IMR-90 (cell line): ENCODE measurements at regions not wholly inside any gene's neighbourhood (a gene's known extent, or its start where the extent isn't known, plus 50 kb on each side); places are given as distances from the start of the nearest gene placed in this dataset.

ENCODE experiments used
- ATAC-seq: fragments of 200-7000 bp; cut with Tn5 transposase; 2 replicates; pipeline ENCODE4 v1.9.1; 2020; ENCODE audit warnings: low read depth, mild to moderate bottlenecking, moderate library complexity
- BruUV-seq: library from RNA; stranded (reverse); fragments of 400-500 nt; replicated peaks from 2 replicates; lab custom pipeline; 2021; lab: Mats Ljungman, UMichigan
- CTCF ChIA-PET: fragments of 300-600 bp; formaldehyde crosslinking; extraction: SDS; loops from one replicate; lab custom pipeline; 2021; ENCODE audit warnings: antibody characterized with exemption; lab: Yijun Ruan, JAX
- POLR2A ChIA-PET: fragments of 300-600 bp; sonication (Branson Sonifier 250); formaldehyde crosslinking; loops from one replicate; lab custom pipeline; 2022; ENCODE audit warnings: antibody characterized with exemption; ENCODE audit not compliant: unreplicated experiment; lab: Charles Lee
- DNase-seq: peaks from one replicate; pipeline ENCODE4 v3.0.0; 2013
- H2AFZ ChIP-seq: replicated peaks from 2 replicates; pipeline ENCODE3; 2013; ENCODE audit warnings: low read length, mild to moderate bottlenecking; ENCODE audit not compliant: poor library complexity
- H2AK5ac ChIP-seq: 2 replicates; pipeline ENCODE4 v1.6.1; 2013; ENCODE audit warnings: low read depth, low read length, inconsistent platforms
- H2AK9ac ChIP-seq: replicated peaks from 2 replicates; pipeline ENCODE3; 2013; ENCODE audit warnings: mild to moderate bottlenecking, low read depth, low read length, moderate library complexity; ENCODE audit not compliant: poor library complexity
- H2BK120ac ChIP-seq: 2 replicates; pipeline ENCODE4 v1.6.1; 2013; ENCODE audit warnings: low read depth, low read length, inconsistent platforms
- H2BK15ac ChIP-seq: 3 replicates; pipeline ENCODE4 v1.6.1; 2013; ENCODE audit warnings: low read depth, low read length, inconsistent platforms
- H2BK20ac ChIP-seq: 2 replicates; pipeline ENCODE4 v1.6.1; 2013; ENCODE audit warnings: low read depth, mild to moderate bottlenecking, inconsistent platforms, low read length, moderate library complexity
- H2BK5ac ChIP-seq: 2 replicates; pipeline ENCODE4 v1.6.1; 2013; ENCODE audit warnings: mild to moderate bottlenecking, low read depth, low read length, inconsistent platforms; ENCODE audit not compliant: poor library complexity, severe bottlenecking
- H3K14ac ChIP-seq: replicated peaks from 2 replicates; pipeline ENCODE4 v1.6.1; 2013; ENCODE audit warnings: low read depth, low read length, inconsistent platforms
- H3K18ac ChIP-seq: 2 replicates; pipeline ENCODE4 v1.6.1; 2013; ENCODE audit warnings: low read depth, low read length, control low read depth
- H3K23ac ChIP-seq: 2 replicates; pipeline ENCODE4 v1.6.1; 2013; ENCODE audit warnings: low read depth, low read length, inconsistent platforms
- H3K27ac ChIP-seq: 2 replicates; pipeline ENCODE4 v1.5.1; 2013; ENCODE audit warnings: mild to moderate bottlenecking, control low read depth, low read length; ENCODE audit not compliant: insufficient read depth
- H3K27me3 ChIP-seq: 2 replicates; pipeline ENCODE4 v1.6.1; 2013; ENCODE audit warnings: low read length; ENCODE audit not compliant: control insufficient read depth, insufficient read depth
- H3K36me3 ChIP-seq: 2 replicates; pipeline ENCODE4 v1.6.1; 2013; ENCODE audit warnings: low read length, mixed read lengths; ENCODE audit not compliant: control insufficient read depth, insufficient read depth
- H3K4ac ChIP-seq: 2 replicates; pipeline ENCODE4 v1.6.1; 2013; ENCODE audit warnings: low read depth, low read length, inconsistent platforms
- H3K4me1 ChIP-seq: 2 replicates; pipeline ENCODE4 v1.6.1; 2013; ENCODE audit warnings: low read length, mixed read lengths; ENCODE audit not compliant: control insufficient read depth, insufficient read depth
- H3K4me2 ChIP-seq: 2 replicates; pipeline ENCODE4 v1.6.1; 2013; ENCODE audit warnings: low read depth, mild to moderate bottlenecking, control low read depth, low read length, moderate library complexity
- H3K4me3 ChIP-seq: 2 replicates; pipeline ENCODE4 v1.5.1; 2013; ENCODE audit warnings: low read depth, mild to moderate bottlenecking, control low read depth, low read length, moderate library complexity; ENCODE audit not compliant: insufficient read depth
- H3K56ac ChIP-seq: 2 replicates; pipeline ENCODE4 v1.6.1; 2013; ENCODE audit warnings: low read length, inconsistent platforms; ENCODE audit not compliant: insufficient read depth; ENCODE audit errors: extremely low read depth
- H3K79me1 ChIP-seq, 2 experiments: 2 replicates each; pipeline ENCODE4 v1.6.1; 2013; ENCODE audit warnings: low read length in 2 of 2, inconsistent platforms in 1 of 2, low read depth in 1 of 2
- H3K9ac ChIP-seq: 2 replicates; pipeline ENCODE4 v1.6.1; 2013; ENCODE audit warnings: low read depth, low read length, control low read depth
- H3K9me1 ChIP-seq: 2 replicates; pipeline ENCODE4 v1.6.1; 2013; ENCODE audit warnings: low read length, inconsistent platforms; ENCODE audit not compliant: insufficient read depth
- H3K9me3 ChIP-seq: 2 replicates; pipeline ENCODE4 v1.6.1; 2013; ENCODE audit warnings: low read length; ENCODE audit not compliant: control insufficient read depth, insufficient read depth
- H4K20me1 ChIP-seq: 2 replicates; pipeline ENCODE4 v1.6.1; 2013; ENCODE audit warnings: low read length, inconsistent platforms; ENCODE audit not compliant: insufficient read depth
- H4K5ac ChIP-seq: 2 replicates; pipeline ENCODE4 v1.6.1; 2013; ENCODE audit warnings: mild to moderate bottlenecking, low read depth, low read length, control low read depth
- H4K8ac ChIP-seq, 2 experiments: 2 replicates each; pipeline ENCODE4 v1.6.1; 2013; ENCODE audit warnings: low read depth in 2 of 2, low read length in 2 of 2, control low read depth in 1 of 2, inconsistent platforms in 1 of 2
- H4K91ac ChIP-seq: 2 replicates; pipeline ENCODE4 v1.6.1; 2013; ENCODE audit warnings: low read depth, low read length, inconsistent platforms; ENCODE audit not compliant: insufficient read depth
- CTCF ChIP-seq: conservative IDR thresholded peaks from 2 replicates; pipeline ENCODE4 v1.5.1; 2012; ENCODE audit warnings: mild to moderate bottlenecking, low read depth, low read length, improper control_type of control experiment
- FOS ChIP-seq: fragments of 150-350 bp; IDR thresholded peaks from 2 replicates; pipeline ENCODE4 v1.6.1; 2016; ENCODE audit warnings: low read depth, low read length
- MAFK ChIP-seq: IDR thresholded peaks from 2 replicates; pipeline ENCODE4 v1.6.1; 2012; ENCODE audit warnings: low read depth, low read length, improper control_type of control experiment
- NFE2L2 ChIP-seq: fragments of 150-350 bp; IDR thresholded peaks from 2 replicates; pipeline ENCODE4 v1.6.1; 2016; ENCODE audit warnings: low read depth, mild to moderate bottlenecking, low read length
- RAD21 ChIP-seq: IDR thresholded peaks from 2 replicates; pipeline ENCODE4 v1.6.1; 2012; ENCODE audit warnings: low read length, improper control_type of control experiment
- RCOR1 ChIP-seq: IDR thresholded peaks from 2 replicates; pipeline ENCODE4 v1.6.1; 2012; ENCODE audit warnings: mild to moderate bottlenecking, low read length, improper control_type of control experiment; ENCODE audit not compliant: insufficient replicate concordance
- SMC3 ChIP-seq: fragments of 150-350 bp; IDR thresholded peaks from 2 replicates; pipeline ENCODE4 v1.6.1; 2016; ENCODE audit warnings: low read depth, mild to moderate bottlenecking, antibody characterized with exemption, low read length, moderate library complexity
- WGBS, 2 experiments: methylation state at CpG; one replicate each; pipeline versions ENCODE4 v1.1.5 to v1.1.7; 2013; ENCODE audit warnings: missing lambda C conversion rate in 2 of 2; ENCODE audit not compliant: insufficient read length in 1 of 2; ENCODE audit errors: extremely low coverage in 2 of 2; 5-methylcytosine and 5-hydroxymethylcytosine counted together
- dilution Hi-C: fragments of 300-500 bp; cut with HindIII; formaldehyde crosslinking; loops from one replicate; pipeline ENCODE4 v1.14.3; 2018; ENCODE audit warnings: low sequenced_read_pairs; ENCODE audit not compliant: unreplicated experiment
- in situ Hi-C: fragments of 300-500 bp; cut with MboI; formaldehyde crosslinking; loops from 3 replicates; pipeline ENCODE4 v1.14.3; 2019; ENCODE audit warnings: low sequenced_read_pairs, inconsistent platforms, mixed read lengths
- intact Hi-C: fragments of 100-400 bp; cut with micrococcal nuclease; formaldehyde crosslinking; loops from 2 replicates; pipeline ENCODE4 v1.10.0; 2022
- TF ChIP-seq, protein P1 (sequence below): fragments of 150-350 bp; IDR thresholded peaks from 2 replicates; pipeline ENCODE4 v1.6.1; 2017; ENCODE audit warnings: mild to moderate bottlenecking, antibody characterized with exemption, low read length, low read depth

- no CpG with 5 or more reads among the region's 6 CpGs for WGBS, 2 experiments
- intact Hi-C loops = no loop called here
- no peak for ATAC-seq
Observed at GRCh38 chr6:30821862-30822784, 62.2 kb upstream of the DDR1 start.

More at GRCh38 chr6:30821862-30822784, 62.2 kb upstream of the DDR1 start:
- no peaks in the 10 kb centered on the region for H3K9me3 ChIP-seq
- H3K14ac ChIP-seq = peak overlapping the region; percentile 86
- H3K18ac ChIP-seq = peak overlapping the region; percentile 88; the same call in 1 of the 2 replicates
- H2BK5ac ChIP-seq = peak overlapping the region; percentile 75
- no peaks in the 10 kb centered on the region for H4K20me1 ChIP-seq
- H3K56ac ChIP-seq = 0 out of 2 replicates have a peak overlapping the region, but pooled peaks have one; percentile 9
- H2BK20ac ChIP-seq = peak overlapping the region; percentile 82
- peak overlapping the region; percentile 82 for H2BK120ac ChIP-seq
- no TSS peak for BruUV-seq
- peak overlapping the region; percentile 64 for H3K23ac ChIP-seq
- peaks cover 22% of the 10 kb centered on the region for H3K4me1 ChIP-seq
- H3K4me2 ChIP-seq = no peak overlapping the region
- H4K91ac ChIP-seq = peak overlapping the region; percentile 68
- ChIA-PET CTCF (interaction anchor here (0.6 to 1.9 kb wide), 17 partner anchors 10 to 258 kb away, joined by 3 to 10 read pairs (median 4); partner anchors contain the start of gene VARS2), POLR2A (interaction anchor here (1.7 kb wide), 1 partner anchor 78 kb away, joined by 7 read pairs; the partner anchor contains the start of gene IER3)
- H3K79me1 ChIP-seq = peaks cover 3 to 34% of the 10 kb centered on the region in 2 experiments; a peak in 3 of 4 replicates
- H2BK15ac ChIP-seq = peak overlapping the region; percentile 93
- H3K4me3 ChIP-seq = no peak overlapping the region
- peak overlapping the region; percentile 78 for H4K5ac ChIP-seq
- H2AK9ac ChIP-seq = no peak overlapping the region
- peak overlapping the region; percentile 85 for H3K4ac ChIP-seq
- peak overlapping the region; percentile 97 for H2AK5ac ChIP-seq
- no peaks in the 10 kb centered on the region for H3K36me3 ChIP-seq
- dilution Hi-C loops = no loop called here
- H3K9ac ChIP-seq = peak overlapping the region; percentile 5; the same call in 1 of the 2 replicates
- in situ Hi-C loops = loop anchor here (5.0 kb wide), 1 partner anchor 75 kb away; no protein-coding TSS in a partner anchor
- H2AFZ ChIP-seq = no peak overlapping the region
- DNase-seq = no peak
- no peak overlapping the region for H3K27ac ChIP-seq
- TF ChIP-seq SMC3 (peak; percentile 59), FOS (no peak), CTCF (peak; percentile 61), NFE2L2 (no peak), MAFK (no peak), RCOR1 (no peak), RAD21 (peak; percentile 37)
- TF ChIP-seq, protein P1, sequence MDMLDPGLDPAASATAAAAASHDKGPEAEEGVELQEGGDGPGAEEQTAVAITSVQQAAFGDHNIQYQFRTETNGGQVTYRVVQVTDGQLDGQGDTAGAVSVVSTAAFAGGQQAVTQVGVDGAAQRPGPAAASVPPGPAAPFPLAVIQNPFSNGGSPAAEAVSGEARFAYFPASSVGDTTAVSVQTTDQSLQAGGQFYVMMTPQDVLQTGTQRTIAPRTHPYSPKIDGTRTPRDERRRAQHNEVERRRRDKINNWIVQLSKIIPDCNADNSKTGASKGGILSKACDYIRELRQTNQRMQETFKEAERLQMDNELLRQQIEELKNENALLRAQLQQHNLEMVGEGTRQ = no peak
- H3K27me3 ChIP-seq = no peaks in the 10 kb centered on the region
- peaks cover 31% of the 10 kb centered on the region for H3K9me1 ChIP-seq
- H4K8ac ChIP-seq = peak overlapping the region; percentile 11 to 77
